OCI-LY3 (cell line): ENCODE measurements at regions not wholly inside any gene's neighbourhood (a gene's known extent, or its start where the extent isn't known, plus 50 kb on each side); places are given as distances from the start of the nearest gene placed in this dataset.

Source experiments
- EZH2phosphoT487 ChIP-seq: fragments of 200-600 bp; shearing (Covaris generic); IDR thresholded peaks from 2 replicates; pipeline ENCODE4 v1.6.1; 2018; ENCODE audit warnings: antibody characterized with exemption, mixed run types, low read depth
- TF ChIP-seq, protein P1 (sequence below): fragments of 200-600, 300-600 bp; sonication (generic); IDR thresholded peaks from 2 replicates; pipeline ENCODE4 v1.5.1; 2014; ENCODE audit warnings: antibody characterized with exemption, low read length, low read depth

DNA sequence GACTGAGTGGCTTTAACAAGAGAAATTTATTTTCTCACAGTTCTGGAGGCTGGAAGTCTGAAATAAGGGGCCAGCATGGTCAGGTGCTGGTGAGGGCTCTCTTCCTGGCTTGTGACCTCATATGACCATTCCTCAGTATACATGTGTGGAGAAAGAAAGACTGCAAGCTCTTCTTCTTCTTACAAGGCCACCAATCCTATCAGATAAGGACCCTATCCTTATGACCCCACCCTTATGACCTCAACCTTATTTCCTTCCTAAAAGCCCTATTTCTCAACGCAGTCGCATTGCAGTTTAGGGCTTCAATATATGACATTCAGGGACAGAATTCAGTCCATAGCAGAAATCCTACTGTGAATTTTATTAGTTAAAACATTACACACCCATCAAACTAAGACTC is 124.4 kb upstream of the RAG2 start:
- TF ChIP-seq, protein P1, sequence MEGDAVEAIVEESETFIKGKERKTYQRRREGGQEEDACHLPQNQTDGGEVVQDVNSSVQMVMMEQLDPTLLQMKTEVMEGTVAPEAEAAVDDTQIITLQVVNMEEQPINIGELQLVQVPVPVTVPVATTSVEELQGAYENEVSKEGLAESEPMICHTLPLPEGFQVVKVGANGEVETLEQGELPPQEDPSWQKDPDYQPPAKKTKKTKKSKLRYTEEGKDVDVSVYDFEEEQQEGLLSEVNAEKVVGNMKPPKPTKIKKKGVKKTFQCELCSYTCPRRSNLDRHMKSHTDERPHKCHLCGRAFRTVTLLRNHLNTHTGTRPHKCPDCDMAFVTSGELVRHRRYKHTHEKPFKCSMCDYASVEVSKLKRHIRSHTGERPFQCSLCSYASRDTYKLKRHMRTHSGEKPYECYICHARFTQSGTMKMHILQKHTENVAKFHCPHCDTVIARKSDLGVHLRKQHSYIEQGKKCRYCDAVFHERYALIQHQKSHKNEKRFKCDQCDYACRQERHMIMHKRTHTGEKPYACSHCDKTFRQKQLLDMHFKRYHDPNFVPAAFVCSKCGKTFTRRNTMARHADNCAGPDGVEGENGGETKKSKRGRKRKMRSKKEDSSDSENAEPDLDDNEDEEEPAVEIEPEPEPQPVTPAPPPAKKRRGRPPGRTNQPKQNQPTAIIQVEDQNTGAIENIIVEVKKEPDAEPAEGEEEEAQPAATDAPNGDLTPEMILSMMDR, result no peak
- TF ChIP-seq EZH2phosphoT487, result no peak
